ENCODE measurements at regions not wholly inside any gene's neighbourhood (a gene's known extent, or its start where the extent isn't known, plus 50 kb on each side); places are given as distances from the start of the nearest gene placed in this dataset.

GRCh38 chr6:44048277-44048676 lies 79.0 kb downstream of the MRPL14 start:
- TF ChIP-seq, protein P1, sequence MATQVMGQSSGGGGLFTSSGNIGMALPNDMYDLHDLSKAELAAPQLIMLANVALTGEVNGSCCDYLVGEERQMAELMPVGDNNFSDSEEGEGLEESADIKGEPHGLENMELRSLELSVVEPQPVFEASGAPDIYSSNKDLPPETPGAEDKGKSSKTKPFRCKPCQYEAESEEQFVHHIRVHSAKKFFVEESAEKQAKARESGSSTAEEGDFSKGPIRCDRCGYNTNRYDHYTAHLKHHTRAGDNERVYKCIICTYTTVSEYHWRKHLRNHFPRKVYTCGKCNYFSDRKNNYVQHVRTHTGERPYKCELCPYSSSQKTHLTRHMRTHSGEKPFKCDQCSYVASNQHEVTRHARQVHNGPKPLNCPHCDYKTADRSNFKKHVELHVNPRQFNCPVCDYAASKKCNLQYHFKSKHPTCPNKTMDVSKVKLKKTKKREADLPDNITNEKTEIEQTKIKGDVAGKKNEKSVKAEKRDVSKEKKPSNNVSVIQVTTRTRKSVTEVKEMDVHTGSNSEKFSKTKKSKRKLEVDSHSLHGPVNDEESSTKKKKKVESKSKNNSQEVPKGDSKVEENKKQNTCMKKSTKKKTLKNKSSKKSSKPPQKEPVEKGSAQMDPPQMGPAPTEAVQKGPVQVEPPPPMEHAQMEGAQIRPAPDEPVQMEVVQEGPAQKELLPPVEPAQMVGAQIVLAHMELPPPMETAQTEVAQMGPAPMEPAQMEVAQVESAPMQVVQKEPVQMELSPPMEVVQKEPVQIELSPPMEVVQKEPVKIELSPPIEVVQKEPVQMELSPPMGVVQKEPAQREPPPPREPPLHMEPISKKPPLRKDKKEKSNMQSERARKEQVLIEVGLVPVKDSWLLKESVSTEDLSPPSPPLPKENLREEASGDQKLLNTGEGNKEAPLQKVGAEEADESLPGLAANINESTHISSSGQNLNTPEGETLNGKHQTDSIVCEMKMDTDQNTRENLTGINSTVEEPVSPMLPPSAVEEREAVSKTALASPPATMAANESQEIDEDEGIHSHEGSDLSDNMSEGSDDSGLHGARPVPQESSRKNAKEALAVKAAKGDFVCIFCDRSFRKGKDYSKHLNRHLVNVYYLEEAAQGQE (IDR thresholded peaks at IDR 0.05; ENCODE audit: insufficient replicate concordance, low read depth): no peak
- no peak for TF ChIP-seq POLR2AphosphoS5 (IDR thresholded peaks at IDR 0.05; ENCODE audit: low read depth)
- no peak for TF ChIP-seq CTCF (IDR thresholded peaks at IDR 0.05; ENCODE audit: insufficient read depth, low read length)
